ENCODE measurements at regions not wholly inside any gene's neighbourhood (a gene's known extent, or its start where the extent isn't known, plus 50 kb on each side); places are given as distances from the start of the nearest gene placed in this dataset.

- dilution Hi-C loops (cut with MboI; ENCODE audit: extremely low pct_ligation_motif_present, low sequenced_read_pairs), result no loop called here
- FAIRE-seq (no peak), DNase-seq (ENCODE audit: low read depth, low spot score) (no peak)
Measured at GRCh38 chr10:34008656-34009055, 674.2 kb upstream of the NRP1 start.

GRCh38 chr10:34006471-34006870 is 672.0 kb upstream of the NRP1 start:
- Histone ChIP-seq H3K79me2 (ENCODE audit: control insufficient read depth, insufficient read depth, low read length) (no peaks in the 10 kb centered on the region), H3K9me3 (ENCODE audit: control insufficient read depth, low read depth, low read length) (no peaks in the 10 kb centered on the region), H3K27me3 (ENCODE audit: control insufficient read depth, extremely low read depth, insufficient read depth, low read length) (no peaks in the 10 kb centered on the region), H3K4me2 (ENCODE audit: control insufficient read depth, extremely low read depth, insufficient read depth, low read depth, low read length) (no peak overlapping the region), H3K4me1 (ENCODE audit: control insufficient read depth, extremely low read depth, insufficient read depth, low read length) (no peaks in the 10 kb centered on the region), H3K9me1 (ENCODE audit: control insufficient read depth, extremely low read depth, insufficient read depth, low read length) (no peaks in the 10 kb centered on the region), H3K9ac (ENCODE audit: control insufficient read depth, extremely low read depth, insufficient read depth, low read length) (no peak overlapping the region), H3K27ac (ENCODE audit: control insufficient read depth, insufficient read depth, low read length) (no peak overlapping the region), H3K4me3 (ENCODE audit: control insufficient read depth in 2 of 3, extremely low read depth in 1 of 3, insufficient read depth in 2 of 3, low read depth in 1 of 3, low read length in 3 of 3) (no peak overlapping the region), H3K36me3 (ENCODE audit: control insufficient read depth in 2 of 2, extremely low read depth in 1 of 2, insufficient read depth in 2 of 2, low read length in 2 of 2) (no peaks in the 10 kb centered on the region), H2AFZ (ENCODE audit: control insufficient read depth, low read length) (no peak overlapping the region), H4K20me1 (ENCODE audit: control insufficient read depth, extremely low read depth, insufficient read depth, low read length) (no peaks in the 10 kb centered on the region)
- TF ChIP-seq CTCF (optimal IDR thresholded peaks at IDR 0.05 in 1 of 3, IDR thresholded peaks at IDR 0.05 in 1 of 3, conservative IDR thresholded peaks at IDR 0.05 in 1 of 3; ENCODE audit: extremely low read depth in 1 of 3, insufficient read depth in 2 of 3, low read length in 3 of 3) (no peak), EZH2 (IDR thresholded peaks at IDR 0.05; ENCODE audit: low read length) (no peak)
- DNase-seq (ENCODE audit: low read depth, low spot score), result no peak
- dilution Hi-C loops (cut with MboI; ENCODE audit: extremely low pct_ligation_motif_present, low sequenced_read_pairs), result no loop called here
- no peak for FAIRE-seq

More at GRCh38 chr10:34008656-34009055, 674.2 kb upstream of the NRP1 start:
- H3K4me3 ChIP-seq (ENCODE audit: control insufficient read depth in 2 of 3, extremely low read depth in 1 of 3, insufficient read depth in 2 of 3, low read depth in 1 of 3, low read length in 3 of 3), result no peak overlapping the region
- H3K36me3 ChIP-seq (ENCODE audit: control insufficient read depth in 2 of 2, extremely low read depth in 1 of 2, insufficient read depth in 2 of 2, low read length in 2 of 2), result no peaks in the 10 kb centered on the region
- no peaks in the 10 kb centered on the region for H3K9me3 ChIP-seq (ENCODE audit: control insufficient read depth, low read depth, low read length)
- no peak overlapping the region for H3K9ac ChIP-seq (ENCODE audit: control insufficient read depth, extremely low read depth, insufficient read depth, low read length)
- H4K20me1 ChIP-seq (ENCODE audit: control insufficient read depth, extremely low read depth, insufficient read depth, low read length), result no peaks in the 10 kb centered on the region
- no peak overlapping the region for H2AFZ ChIP-seq (ENCODE audit: control insufficient read depth, low read length)
- no peak overlapping the region for H3K4me2 ChIP-seq (ENCODE audit: control insufficient read depth, extremely low read depth, insufficient read depth, low read depth, low read length)
- H3K27me3 ChIP-seq (ENCODE audit: control insufficient read depth, extremely low read depth, insufficient read depth, low read length), result no peaks in the 10 kb centered on the region
- no peaks in the 10 kb centered on the region for H3K79me2 ChIP-seq (ENCODE audit: control insufficient read depth, insufficient read depth, low read length)
- H3K9me1 ChIP-seq (ENCODE audit: control insufficient read depth, extremely low read depth, insufficient read depth, low read length), result no peaks in the 10 kb centered on the region
- H3K27ac ChIP-seq (ENCODE audit: control insufficient read depth, insufficient read depth, low read length), result no peak overlapping the region
- H3K4me1 ChIP-seq (ENCODE audit: control insufficient read depth, extremely low read depth, insufficient read depth, low read length), result no peaks in the 10 kb centered on the region
- TF ChIP-seq EZH2 (IDR thresholded peaks at IDR 0.05; ENCODE audit: low read length) (no peak), CTCF (optimal IDR thresholded peaks at IDR 0.05 in 1 of 3, IDR thresholded peaks at IDR 0.05 in 1 of 3, conservative IDR thresholded peaks at IDR 0.05 in 1 of 3; ENCODE audit: extremely low read depth in 1 of 3, insufficient read depth in 2 of 3, low read length in 3 of 3) (no peak)

Measured in keratinocyte (primary cell).